PC-9 (cell line): ENCODE measurements at regions not wholly inside any gene's neighbourhood (a gene's known extent, or its start where the extent isn't known, plus 50 kb on each side); places are given as distances from the start of the nearest gene placed in this dataset.

Experiments used
- BruUV-seq: library from RNA; stranded (reverse); fragments of 400-500 nt; replicated peaks from 2 replicates; lab custom pipeline; 2021; lab: Mats Ljungman, UMichigan
- CTCF ChIA-PET: fragments of 300-600 bp; sonication (Branson Sonifier 250); formaldehyde crosslinking; loops from one replicate; lab custom pipeline; 2022; ENCODE audit warnings: antibody characterized with exemption; lab: Charles Lee
- POLR2A ChIA-PET: fragments of 300-600 bp; sonication (Branson Sonifier 250); formaldehyde crosslinking; loops from one replicate; lab custom pipeline; 2022; ENCODE audit warnings: antibody characterized with exemption; ENCODE audit not compliant: unreplicated experiment; lab: Charles Lee
- DNase-seq, 2 experiments: peaks; one replicate each; pipeline versions ENCODE4 v3.0.0 to v3.0.0-alpha.2; 2015 to 2022; ENCODE audit warnings: mixed read lengths in 1 of 2
- H2AFZ ChIP-seq: fragments of 200-600 bp; sonication (generic); 2 replicates; pipeline ENCODE4 v1.8.1; 2017; ENCODE audit warnings: antibody characterized with exemption
- H3F3A ChIP-seq: fragments of 200-600 bp; sonication (generic); 2 replicates; pipeline ENCODE4 v1.8.1; 2017; ENCODE audit warnings: antibody characterized with exemption, mild to moderate bottlenecking, low read depth; ENCODE audit not compliant: insufficient read depth
- H3K27ac ChIP-seq: fragments of 200-600 bp; sonication (generic); 2 replicates; pipeline ENCODE4 v1.6.1; 2016; ENCODE audit warnings: mixed run types
- H3K27me3 ChIP-seq: fragments of 200-600 bp; sonication (generic); 2 replicates; pipeline ENCODE4 v1.6.1; 2016; ENCODE audit warnings: low read depth, mixed run types; ENCODE audit not compliant: insufficient read depth
- H3K36me3 ChIP-seq: fragments of 200-600 bp; sonication (generic); 2 replicates; pipeline ENCODE4 v1.6.1; 2016; ENCODE audit warnings: low read depth, mixed run types
- H3K4me1 ChIP-seq: fragments of 200-600 bp; sonication (generic); replicated peaks from 2 replicates; pipeline ENCODE4 v1.6.1; 2016; ENCODE audit warnings: mixed run types; ENCODE audit not compliant: insufficient read depth
- H3K4me2 ChIP-seq: fragments of 200-600 bp; sonication (generic); 2 replicates; pipeline ENCODE4 v1.6.1; 2017; ENCODE audit warnings: mixed run types
- H3K4me3 ChIP-seq: fragments of 200-600 bp; sonication (generic); 2 replicates; pipeline ENCODE4 v1.6.1; 2016; ENCODE audit warnings: mixed run types
- H3K79me2 ChIP-seq: fragments of 200-600 bp; sonication (generic); 2 replicates; pipeline ENCODE4 v1.6.1; 2017; ENCODE audit warnings: low read depth, mixed run types
- H3K9me2 ChIP-seq: fragments of 200-600 bp; sonication (generic); 2 replicates; pipeline ENCODE4 v1.8.1; 2017; ENCODE audit warnings: mild to moderate bottlenecking; ENCODE audit not compliant: insufficient read depth
- H3K9me3 ChIP-seq: fragments of 200-600 bp; sonication (generic); 2 replicates; pipeline ENCODE4 v1.8.1; 2016; ENCODE audit warnings: low read depth; ENCODE audit not compliant: insufficient read depth
- H4K20me1 ChIP-seq: fragments of 200-600 bp; sonication (generic); 2 replicates; pipeline ENCODE4 v1.8.1; 2017; ENCODE audit not compliant: insufficient read depth
- EZH2 ChIP-seq: fragments of 200-600 bp; sonication (generic); IDR thresholded peaks from 2 replicates; pipeline ENCODE4 v1.8.0; 2017; ENCODE audit warnings: antibody characterized with exemption, low read depth
- intact Hi-C: fragments of 100-400 bp; cut with micrococcal nuclease; formaldehyde crosslinking; loops from one replicate; pipeline ENCODE4 v1.10.0; 2022; ENCODE audit not compliant: unreplicated experiment
- TF ChIP-seq, protein P1 (sequence below): fragments of 200-600 bp; sonication (generic); conservative IDR thresholded peaks from 2 replicates; pipeline ENCODE4 v1.6.1; 2017; ENCODE audit warnings: mixed run types, antibody characterized with exemption, mild to moderate bottlenecking, moderate library complexity

GRCh38 chr9:107214915-107215314 lies 68.2 kb upstream of the RAD23B start:
- H3K4me2 ChIP-seq, result no peak overlapping the region

DNA sequence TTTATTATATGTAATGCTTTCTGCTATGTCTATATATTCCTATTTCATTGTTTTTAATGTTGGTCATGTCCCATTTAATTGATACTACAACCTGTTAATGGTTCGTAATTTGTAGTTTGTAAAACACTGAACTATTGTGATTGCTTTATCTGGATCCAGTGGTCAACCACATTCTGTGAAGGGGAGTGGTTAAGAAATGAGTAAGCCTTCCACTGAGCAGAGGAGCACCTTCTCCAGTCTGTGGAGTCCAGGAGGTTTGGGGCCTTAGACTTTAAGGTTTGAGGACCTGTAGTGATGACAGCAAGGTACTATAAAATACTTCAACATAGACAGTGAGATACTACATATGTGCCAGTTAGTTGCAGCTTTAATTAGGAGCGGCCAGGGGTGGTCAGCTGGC lies 67.7 kb upstream of the RAD23B start:
- ChIA-PET CTCF (no interaction called here), POLR2A (no interaction called here)
- no peak for TF ChIP-seq EZH2
- TF ChIP-seq, protein P1, sequence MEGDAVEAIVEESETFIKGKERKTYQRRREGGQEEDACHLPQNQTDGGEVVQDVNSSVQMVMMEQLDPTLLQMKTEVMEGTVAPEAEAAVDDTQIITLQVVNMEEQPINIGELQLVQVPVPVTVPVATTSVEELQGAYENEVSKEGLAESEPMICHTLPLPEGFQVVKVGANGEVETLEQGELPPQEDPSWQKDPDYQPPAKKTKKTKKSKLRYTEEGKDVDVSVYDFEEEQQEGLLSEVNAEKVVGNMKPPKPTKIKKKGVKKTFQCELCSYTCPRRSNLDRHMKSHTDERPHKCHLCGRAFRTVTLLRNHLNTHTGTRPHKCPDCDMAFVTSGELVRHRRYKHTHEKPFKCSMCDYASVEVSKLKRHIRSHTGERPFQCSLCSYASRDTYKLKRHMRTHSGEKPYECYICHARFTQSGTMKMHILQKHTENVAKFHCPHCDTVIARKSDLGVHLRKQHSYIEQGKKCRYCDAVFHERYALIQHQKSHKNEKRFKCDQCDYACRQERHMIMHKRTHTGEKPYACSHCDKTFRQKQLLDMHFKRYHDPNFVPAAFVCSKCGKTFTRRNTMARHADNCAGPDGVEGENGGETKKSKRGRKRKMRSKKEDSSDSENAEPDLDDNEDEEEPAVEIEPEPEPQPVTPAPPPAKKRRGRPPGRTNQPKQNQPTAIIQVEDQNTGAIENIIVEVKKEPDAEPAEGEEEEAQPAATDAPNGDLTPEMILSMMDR, result no peak
- Histone ChIP-seq H3K79me2 (no peaks in the 10 kb centered on the region), H3K27ac (no peak overlapping the region), H2AFZ (no peak overlapping the region), H3K4me1 (peaks cover 17% of the 10 kb centered on the region), H3K27me3 (no peaks in the 10 kb centered on the region), H3K36me3 (no peaks in the 10 kb centered on the region), H3K4me3 (no peak overlapping the region), H3F3A (peaks cover 10% of the 10 kb centered on the region), H3K4me2 (no peak overlapping the region), H3K9me2 (no peaks in the 10 kb centered on the region), H4K20me1 (no peaks in the 10 kb centered on the region), H3K9me3 (no peaks in the 10 kb centered on the region; the same call in none of the 2 replicates)
- intact Hi-C loops, result no loop called here
- DNase-seq, result no peak
- no TSS peak for BruUV-seq

More at GRCh38 chr9:107214915-107215314, 68.2 kb upstream of the RAD23B start:
- H3K27me3 ChIP-seq, result no peaks in the 10 kb centered on the region
- TF ChIP-seq, protein P1, result no peak
- no peak for TF ChIP-seq EZH2
- CTCF ChIA-PET, result no interaction called here
- intact Hi-C loops, result no loop called here
- H3K36me3 ChIP-seq, result no peaks in the 10 kb centered on the region
- H3K4me1 ChIP-seq, result peaks cover 17% of the 10 kb centered on the region
- no peaks in the 10 kb centered on the region for H3K79me2 ChIP-seq
- H3K27ac ChIP-seq, result no peak overlapping the region
- BruUV-seq, result no TSS peak
- no peaks in the 10 kb centered on the region; the same call in none of the 2 replicates for H3K9me3 ChIP-seq
- DNase-seq, result no peak
- no peaks in the 10 kb centered on the region for H3K9me2 ChIP-seq
- no peak overlapping the region for H2AFZ ChIP-seq
- POLR2A ChIA-PET, result no interaction called here
- peaks cover 10% of the 10 kb centered on the region for H3F3A ChIP-seq
- no peak overlapping the region for H3K4me3 ChIP-seq
- H4K20me1 ChIP-seq, result no peaks in the 10 kb centered on the region

- no TSS peak for BruUV-seq
- H3F3A ChIP-seq, result peaks cover 10% of the 10 kb centered on the region
- H3K4me1 ChIP-seq, result peaks cover 14% of the 10 kb centered on the region
- no peak overlapping the region for H2AFZ ChIP-seq
- no peaks in the 10 kb centered on the region for H3K9me2 ChIP-seq
- H3K79me2 ChIP-seq, result no peaks in the 10 kb centered on the region
- ChIA-PET POLR2A (no interaction called here), CTCF (no interaction called here)
- no peaks in the 10 kb centered on the region for H3K36me3 ChIP-seq
- intact Hi-C loops, result no loop called here
- no peak overlapping the region for H3K4me2 ChIP-seq
- no peaks in the 10 kb centered on the region for H3K27me3 ChIP-seq
- no peak overlapping the region for H3K27ac ChIP-seq
- TF ChIP-seq, protein P1, result no peak
- no peak for TF ChIP-seq EZH2
- H3K4me3 ChIP-seq, result no peak overlapping the region
- DNase-seq, result no peak
- no peaks in the 10 kb centered on the region for H4K20me1 ChIP-seq
- no peaks in the 10 kb centered on the region; the same call in 1 of the 2 replicates for H3K9me3 ChIP-seq
Measured at GRCh38 chr9:107216329-107216728, 66.8 kb upstream of the RAD23B start.
